AG04449 (cell line): ENCODE measurements at regions not wholly inside any gene's neighbourhood (a gene's known extent, or its start where the extent isn't known, plus 50 kb on each side); places are given as distances from the start of the nearest gene placed in this dataset.
"Not testable (repeated sequence)": the region's sequence is repeated elsewhere in the genome, so short reads cannot be mapped to it uniquely, and the experiment has no call there.

Source experiments
- CTCF ChIA-PET: fragments of 350-600 bp; formaldehyde crosslinking; extraction: SDS; loops from one replicate; lab custom pipeline; 2021; ENCODE audit warnings: antibody characterized with exemption; lab: Yijun Ruan, JAX
- POLR2A ChIA-PET: fragments of 400-600, 350-600 bp; formaldehyde crosslinking; extraction: SDS; loops from one replicate; lab custom pipeline; 2020; ENCODE audit warnings: antibody characterized with exemption, inconsistent platforms; lab: Yijun Ruan, JAX
- DNase-seq: peaks from one replicate; pipeline ENCODE4 v3.0.0-alpha.2; 2010; ENCODE audit warnings: low read depth, low spot score
- H3K4me3 ChIP-seq: 2 replicates; pipeline ENCODE4 v1.5.1; 2011; ENCODE audit warnings: low read depth, mild to moderate bottlenecking, control low read depth, low read length
- CTCF ChIP-seq: IDR thresholded peaks from one replicate; pipeline ENCODE4 v1.5.1; 2011; ENCODE audit warnings: mild to moderate bottlenecking, moderate library complexity, low read length, control low read depth, inconsistent platforms; ENCODE audit not compliant: insufficient read depth; ENCODE audit errors: missing control alignments

DNA sequence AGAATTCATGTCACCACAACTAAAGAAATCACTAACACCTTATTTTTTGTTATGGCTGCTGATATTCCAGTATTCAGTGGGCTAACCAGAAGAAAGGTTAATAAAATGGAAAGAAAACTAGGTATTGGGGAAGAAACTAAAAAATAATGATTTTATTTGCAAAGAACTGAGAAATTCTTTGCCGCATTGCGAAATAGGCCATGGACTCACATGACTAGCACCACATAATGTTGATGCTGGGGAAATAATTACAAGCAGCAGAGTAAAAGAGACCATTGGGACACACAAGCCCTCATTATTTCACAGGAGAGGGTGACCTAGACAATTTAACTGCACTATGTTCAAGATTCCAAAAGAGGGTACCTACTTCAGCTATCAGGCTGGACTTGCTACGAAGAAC is 1411.5 kb downstream of the SLITRK5 start:
- TF ChIP-seq CTCF = no peak
- CTCF ChIA-PET = no interaction called here
- POLR2A ChIA-PET = no interaction called here
- no peak overlapping the region for H3K4me3 ChIP-seq
- no peak for DNase-seq

- POLR2A ChIA-PET, CTCF ChIA-PET: not testable (repeated sequence)
These were observed 1416.9 kb downstream of the SLITRK5 start for GRCh38 chr13:89088107-89088506.

GRCh38 chr13:89097994-89098393 is 1426.8 kb downstream of the SLITRK5 start:
- no peak overlapping the region for H3K4me3 ChIP-seq
- ChIA-PET CTCF (no interaction called here), POLR2A (no interaction called here)
- TF ChIP-seq CTCF = no peak
- no peak for DNase-seq

More at GRCh38 chr13:89088107-89088506, 1416.9 kb downstream of the SLITRK5 start:
- DNase-seq, H3K4me3 ChIP-seq: not testable (repeated sequence)

GRCh38 chr13:89113744-89114143 is 1442.6 kb downstream of the SLITRK5 start:
- TF ChIP-seq CTCF = no peak
- CTCF ChIA-PET = no interaction called here
- no peak for DNase-seq
- H3K4me3 ChIP-seq = no peak overlapping the region
- POLR2A ChIA-PET = no interaction called here

- DNase-seq = no peak
- no peak for TF ChIP-seq CTCF
- ChIA-PET POLR2A (no interaction called here), CTCF (no interaction called here)
- no peak overlapping the region for H3K4me3 ChIP-seq
These were observed 1444.1 kb downstream of the SLITRK5 start for GRCh38 chr13:89115307-89115706.

DNA sequence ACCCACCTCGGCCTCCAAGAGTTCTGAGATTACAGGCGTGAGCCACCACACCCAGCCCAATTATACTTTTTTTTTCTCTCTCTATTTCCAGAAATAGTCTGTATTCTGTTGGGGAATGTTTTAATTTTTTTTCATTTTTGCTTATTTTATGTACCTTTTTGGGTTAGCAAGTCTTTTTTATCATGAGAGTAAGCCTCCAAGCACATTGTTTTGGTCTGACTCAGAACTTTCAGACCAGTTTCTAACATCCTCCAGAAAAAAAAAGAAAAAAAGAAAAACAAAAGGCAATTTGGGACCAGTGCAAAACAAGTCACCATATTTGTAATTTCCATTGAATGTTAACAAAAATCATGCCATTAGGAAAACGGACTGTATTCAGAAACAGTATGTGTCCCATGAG is 1465.5 kb downstream of the SLITRK5 start:
- TF ChIP-seq CTCF = no peak
- ChIA-PET CTCF (no interaction called here), POLR2A (no interaction called here)
- no peak for DNase-seq
- H3K4me3 ChIP-seq = no peak overlapping the region

GRCh38 chr13:89150362-89150761 is 1479.2 kb downstream of the SLITRK5 start:
- no peak overlapping the region for H3K4me3 ChIP-seq
- POLR2A ChIA-PET = no interaction called here
- CTCF ChIA-PET = no interaction called here
- DNase-seq = no peak
- TF ChIP-seq CTCF = no peak
